OCI-LY7 (cell line): ENCODE measurements at regions not wholly inside any gene's neighbourhood (a gene's known extent, or its start where the extent isn't known, plus 50 kb on each side); places are given as distances from the start of the nearest gene placed in this dataset.
A peak's percentile ranks its signal among the peaks of the same experiment; 100 is the strongest.

Source experiments
- BruUV-seq: library from RNA; stranded (reverse); fragments of 400-500 nt; replicated peaks from 2 replicates; lab custom pipeline; 2021; lab: Mats Ljungman, UMichigan
- CTCF ChIA-PET: fragments of 300-600 bp; sonication (Branson Sonifier 250); formaldehyde crosslinking; loops from one replicate; lab custom pipeline; 2022; ENCODE audit warnings: antibody characterized with exemption; ENCODE audit not compliant: unreplicated experiment; lab: Charles Lee
- POLR2A ChIA-PET: fragments of 300-600 bp; sonication (Branson Sonifier 250); formaldehyde crosslinking; loops from one replicate; lab custom pipeline; 2022; ENCODE audit warnings: antibody characterized with exemption; lab: Charles Lee
- DNase-seq: peaks from one replicate; pipeline ENCODE4 v3.0.0-alpha.2; 2015; ENCODE audit warnings: low spot score
- H2AFZ ChIP-seq: fragments of 200-600 bp; sonication (generic), shearing (Covaris generic); 2 replicates; pipeline ENCODE4 v1.6.1; 2014; ENCODE audit warnings: mild to moderate bottlenecking, antibody characterized with exemption, low read length, moderate library complexity
- H3K27ac ChIP-seq: fragments of 200-600 bp; sonication (generic); 2 replicates; pipeline ENCODE4 v1.5.1; 2014; ENCODE audit warnings: mixed run types, low read depth, mild to moderate bottlenecking, moderate library complexity, low read length, inconsistent platforms; ENCODE audit not compliant: poor library complexity, severe bottlenecking
- H3K36me3 ChIP-seq: fragments of 200-600 bp; sonication (generic); 2 replicates; pipeline ENCODE4 v1.6.1; 2014; ENCODE audit warnings: mild to moderate bottlenecking, antibody characterized with exemption, low read length, moderate library complexity, mixed read lengths; ENCODE audit not compliant: insufficient read depth
- H3K4me1 ChIP-seq: fragments of 200-600 bp; sonication (generic); 2 replicates; pipeline ENCODE4 v1.5.1; 2014; ENCODE audit warnings: mild to moderate bottlenecking, low read length; ENCODE audit not compliant: insufficient read depth, poor library complexity, severe bottlenecking
- H3K4me2 ChIP-seq: fragments of 200-600 bp; sonication (generic); 2 replicates; pipeline ENCODE4 v1.6.1; 2014; ENCODE audit warnings: mild to moderate bottlenecking, low read length
- H3K4me3 ChIP-seq: fragments of 200-600 bp; sonication (generic); 2 replicates; pipeline ENCODE4 v1.5.1; 2014; ENCODE audit warnings: mild to moderate bottlenecking, low read depth, low read length; ENCODE audit not compliant: poor library complexity, severe bottlenecking
- H3K79me2 ChIP-seq: fragments of 200-600 bp; sonication (generic); 2 replicates; pipeline ENCODE4 v1.6.1; 2016; ENCODE audit warnings: low read depth, mild to moderate bottlenecking, low read length, moderate library complexity, mixed read lengths; ENCODE audit not compliant: insufficient read depth
- H3K9me2 ChIP-seq: fragments of 200-600 bp; sonication (generic); 2 replicates; pipeline ENCODE4 v1.6.1; 2016; ENCODE audit warnings: mild to moderate bottlenecking, low read length, mixed read lengths; ENCODE audit not compliant: insufficient read depth
- H3K9me3 ChIP-seq: fragments of 200-600 bp; sonication (generic); 2 replicates; pipeline ENCODE4 v1.6.1; 2014; ENCODE audit warnings: mild to moderate bottlenecking, mixed run types, low read length, mixed read lengths
- H4K20me1 ChIP-seq: fragments of 200-600 bp; sonication (generic); 2 replicates; pipeline ENCODE4 v1.6.1; 2014; ENCODE audit warnings: mild to moderate bottlenecking, antibody characterized with exemption, low read length, moderate library complexity, mixed read lengths; ENCODE audit not compliant: insufficient read depth
- CTCF ChIP-seq: fragments of 200-600 bp; sonication (generic); conservative IDR thresholded peaks from 2 replicates; pipeline ENCODE4 v1.5.1; 2014; ENCODE audit warnings: mild to moderate bottlenecking, antibody characterized with exemption, low read length, moderate library complexity, mixed read lengths
- EZH2phosphoT487 ChIP-seq: fragments of 200-600 bp; sonication (generic); IDR thresholded peaks from 2 replicates; pipeline ENCODE4 v1.6.1; 2018; ENCODE audit warnings: low read depth, borderline replicate concordance, mild to moderate bottlenecking, mixed run types, antibody characterized with exemption, low read length, moderate library complexity, mixed read lengths
- intact Hi-C: fragments of 100-400 bp; cut with micrococcal nuclease; formaldehyde crosslinking; loops from one replicate; pipeline ENCODE4 v1.10.0; 2022; ENCODE audit not compliant: unreplicated experiment

GRCh38 chr5:113675166-113675565 is 161.7 kb downstream of the YTHDC2 start:
- CTCF ChIA-PET, result no interaction called here
- Histone ChIP-seq H3K4me3 (no peak overlapping the region), H3K79me2 (no peaks in the 10 kb centered on the region), H3K9me3 (peaks cover 7% of the 10 kb centered on the region; the same call in 1 of the 2 replicates), H3K4me1 (no peaks in the 10 kb centered on the region), H3K4me2 (no peak overlapping the region), H2AFZ (no peak overlapping the region), H3K36me3 (no peaks in the 10 kb centered on the region), H3K9me2 (no peaks in the 10 kb centered on the region), H4K20me1 (no peaks in the 10 kb centered on the region), H3K27ac (no peak overlapping the region)
- POLR2A ChIA-PET, result no interaction called here
- no TSS peak for BruUV-seq
- intact Hi-C loops, result no loop called here
- DNase-seq, result no peak
- TF ChIP-seq CTCF (no peak), EZH2phosphoT487 (no peak)

- no peak for TF ChIP-seq EZH2phosphoT487
- TF ChIP-seq CTCF, result no peak
- no TSS peak for BruUV-seq
- Histone ChIP-seq H3K4me2 (no peak overlapping the region), H3K9me3 (peaks cover 7% of the 10 kb centered on the region; the same call in 1 of the 2 replicates), H3K27ac (no peak overlapping the region), H3K4me1 (no peaks in the 10 kb centered on the region), H4K20me1 (no peaks in the 10 kb centered on the region), H2AFZ (no peak overlapping the region), H3K4me3 (no peak overlapping the region), H3K9me2 (no peaks in the 10 kb centered on the region), H3K79me2 (no peaks in the 10 kb centered on the region), H3K36me3 (no peaks in the 10 kb centered on the region)
- DNase-seq, result no peak
- intact Hi-C loops, result no loop called here
- ChIA-PET CTCF (no interaction called here), POLR2A (interaction anchor here (0.6 kb wide), 1 partner anchor 361 kb away, joined by 3 read pairs; no protein-coding TSS in a partner anchor)
Observed at GRCh38 chr5:113678202-113678601, 164.7 kb downstream of the YTHDC2 start.

- H3K4me1 ChIP-seq, result no peaks in the 10 kb centered on the region
- peak; percentile 46 for DNase-seq
- H3K27ac ChIP-seq, result no peak overlapping the region
- POLR2A ChIA-PET, result interaction anchor here (0.6 kb wide), 1 partner anchor 360 kb away, joined by 3 read pairs; no protein-coding TSS in a partner anchor
- no peaks in the 10 kb centered on the region for H3K36me3 ChIP-seq
- CTCF ChIA-PET, result interaction anchor here (1.2 kb wide), 1 partner anchor 67 kb away, joined by 3 read pairs; no protein-coding TSS in a partner anchor
- TF ChIP-seq CTCF (peak; percentile 84), EZH2phosphoT487 (no peak)
- H3K9me2 ChIP-seq, result no peaks in the 10 kb centered on the region
- H3K4me3 ChIP-seq, result no peak overlapping the region
- H4K20me1 ChIP-seq, result no peaks in the 10 kb centered on the region
- no peak overlapping the region for H2AFZ ChIP-seq
- H3K79me2 ChIP-seq, result no peaks in the 10 kb centered on the region
- peaks cover 4% of the 10 kb centered on the region; the same call in 1 of the 2 replicates for H3K9me3 ChIP-seq
- no peak overlapping the region for H3K4me2 ChIP-seq
- intact Hi-C loops, result loop anchor here (1.0 kb wide), 1 partner anchor 771 kb away; no protein-coding TSS in a partner anchor
- no TSS peak for BruUV-seq
Observed at GRCh38 chr5:113678924-113679575, 165.6 kb downstream of the YTHDC2 start.
